ENCODE measurements at regions not wholly inside any gene's neighbourhood (a gene's known extent, or its start where the extent isn't known, plus 50 kb on each side); places are given as distances from the start of the nearest gene placed in this dataset.

DNA sequence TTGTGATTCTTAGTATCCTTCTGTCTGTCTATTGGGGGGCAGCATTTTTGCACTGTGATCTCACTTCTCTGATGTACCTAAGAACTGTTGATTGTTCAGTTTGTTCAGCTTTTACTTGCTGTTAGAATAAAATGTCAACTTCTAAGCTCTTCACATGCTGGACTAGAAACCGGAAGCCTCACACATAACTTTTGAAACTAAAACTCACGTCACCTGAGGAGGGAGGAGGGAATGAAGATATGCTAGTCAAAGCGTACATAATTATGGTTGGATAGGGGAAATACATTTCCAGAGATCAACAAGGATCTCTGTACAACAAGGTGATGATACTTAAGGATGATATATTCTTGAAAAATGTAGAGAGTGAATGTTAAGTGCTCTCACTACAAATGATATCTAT lies 609.7 kb downstream of the INHBA start:
- ATAC-seq (no peak), DNase-seq (no peak)
- no peaks in the 10 kb centered on the region for H3K36me3 Mint-ChIP-seq (ENCODE audit: insufficient read depth)
- peaks cover 16% of the 10 kb centered on the region for H3K9me3 Mint-ChIP-seq
- no peaks in the 10 kb centered on the region for H3K27me3 Mint-ChIP-seq (ENCODE audit: low read depth)
- no peaks in the 10 kb centered on the region for H3K4me1 Mint-ChIP-seq (ENCODE audit: low read depth)
- H3K4me3 Mint-ChIP-seq, result no peak overlapping the region

DNA sequence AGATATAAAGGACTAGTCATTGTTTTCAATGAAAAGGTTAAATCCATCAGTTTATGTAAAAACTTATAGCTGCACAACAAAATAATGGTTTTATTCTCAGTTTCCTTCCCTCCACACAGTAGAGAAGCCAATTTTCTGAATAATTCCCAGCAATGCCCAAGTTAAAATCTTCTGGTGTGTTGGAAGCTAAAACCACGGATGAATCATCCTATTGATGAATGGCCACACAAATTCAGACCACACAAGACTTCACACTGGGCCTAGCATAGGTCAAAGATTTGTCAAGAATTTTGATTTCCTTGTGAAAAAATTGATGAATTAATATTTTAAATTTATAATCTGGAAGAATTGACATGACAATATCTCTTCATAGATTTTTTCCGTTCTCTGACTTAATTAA lies 617.6 kb downstream of the INHBA start:
- no peak for DNase-seq

DNA sequence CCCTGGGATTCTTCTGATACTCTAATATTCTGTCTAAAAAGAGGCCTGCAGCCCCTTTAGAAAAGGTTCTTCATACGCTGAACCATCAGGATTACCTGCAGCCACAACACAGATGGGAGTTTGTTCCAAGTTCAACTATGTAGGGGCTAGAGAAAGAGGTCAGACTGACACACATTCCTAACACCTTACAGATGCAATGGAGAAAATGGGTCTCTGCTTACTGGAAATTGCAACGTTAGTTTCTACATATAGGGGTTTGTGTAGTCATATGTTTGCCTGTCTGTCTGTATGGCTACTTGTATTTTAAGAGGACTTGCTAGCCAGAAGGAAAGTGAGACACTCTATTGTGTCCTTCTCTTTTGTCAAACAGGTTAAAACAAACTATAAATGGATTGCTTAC lies 618.5 kb downstream of the INHBA start:
- DNase-seq (no peak), ATAC-seq (no peak)
- Mint-ChIP-seq H3K9me3 (peaks cover 1% of the 10 kb centered on the region), H3K4me3 (no peak overlapping the region), H3K27me3 (ENCODE audit: low read depth) (no peaks in the 10 kb centered on the region), H3K36me3 (ENCODE audit: insufficient read depth) (no peaks in the 10 kb centered on the region), H3K4me1 (ENCODE audit: low read depth) (no peaks in the 10 kb centered on the region)

More for the DNA sequence above, 617.6 kb downstream of the INHBA start:
- ATAC-seq, result no peak
- Mint-ChIP-seq H3K9me3 (peaks cover 9% of the 10 kb centered on the region), H3K36me3 (ENCODE audit: insufficient read depth) (no peaks in the 10 kb centered on the region), H3K4me3 (no peak overlapping the region), H3K4me1 (ENCODE audit: low read depth) (no peaks in the 10 kb centered on the region), H3K27me3 (ENCODE audit: low read depth) (no peaks in the 10 kb centered on the region)

- H3K36me3 Mint-ChIP-seq (ENCODE audit: insufficient read depth), result no peaks in the 10 kb centered on the region
- H3K4me3 Mint-ChIP-seq, result no peak overlapping the region
- peaks cover 3% of the 10 kb centered on the region for H3K9me3 Mint-ChIP-seq
- no peak for ATAC-seq
- no peaks in the 10 kb centered on the region for H3K27me3 Mint-ChIP-seq (ENCODE audit: low read depth)
- no peaks in the 10 kb centered on the region for H3K4me1 Mint-ChIP-seq (ENCODE audit: low read depth)
- DNase-seq, result no peak
Measured at GRCh38 chr7:41069635-41070034, 633.3 kb downstream of the INHBA start.

DNA sequence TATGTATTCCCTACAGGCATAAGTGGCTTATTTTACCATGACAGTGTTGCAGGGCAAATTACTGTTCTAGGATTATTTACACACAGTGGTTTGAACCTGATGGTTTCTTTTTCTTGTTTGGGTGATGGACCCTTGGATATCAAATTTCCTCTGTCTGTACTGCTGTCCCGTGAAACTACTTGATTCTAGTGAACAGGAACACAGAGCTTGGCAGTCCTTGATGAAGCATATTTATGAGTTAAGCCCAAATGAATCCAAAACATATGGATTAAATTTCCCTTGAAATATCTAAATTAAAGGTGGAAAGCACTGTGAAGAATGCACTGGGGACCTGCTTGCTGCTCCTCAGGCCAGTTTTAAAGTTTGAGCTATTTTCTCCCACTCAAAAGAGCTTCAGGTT lies 635.3 kb downstream of the INHBA start:
- DNase-seq (no peak), ATAC-seq (no peak)
- Mint-ChIP-seq H3K9me3 (peaks cover 3% of the 10 kb centered on the region), H3K36me3 (ENCODE audit: insufficient read depth) (no peaks in the 10 kb centered on the region), H3K27me3 (ENCODE audit: low read depth) (no peaks in the 10 kb centered on the region), H3K4me1 (ENCODE audit: low read depth) (no peaks in the 10 kb centered on the region), H3K4me3 (no peak overlapping the region)

DNA sequence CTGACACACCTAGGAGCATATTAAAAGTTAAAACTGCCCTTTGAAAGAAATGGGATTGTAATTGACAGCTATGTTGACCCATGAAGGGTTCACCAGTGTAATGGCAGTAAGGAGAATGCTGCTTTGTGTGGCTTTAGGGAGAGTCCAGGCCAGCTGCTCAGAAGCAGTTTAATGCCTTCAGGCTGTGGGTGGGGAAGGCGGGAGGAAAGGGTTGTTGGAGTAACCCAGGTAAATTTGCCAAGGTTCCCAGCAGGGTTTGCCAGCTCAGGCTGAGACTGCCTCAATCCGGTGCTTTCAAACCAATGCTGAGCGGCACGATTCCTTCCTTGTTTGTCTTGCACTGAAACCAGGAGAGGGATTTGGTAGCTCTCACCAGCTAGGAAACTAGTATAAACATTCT lies 637.2 kb downstream of the INHBA start:
- DNase-seq (no peak), ATAC-seq (no peak)
- Mint-ChIP-seq H3K27me3 (ENCODE audit: low read depth) (no peaks in the 10 kb centered on the region), H3K4me1 (ENCODE audit: low read depth) (no peaks in the 10 kb centered on the region), H3K4me3 (no peak overlapping the region), H3K36me3 (ENCODE audit: insufficient read depth) (no peaks in the 10 kb centered on the region), H3K9me3 (peaks cover 3% of the 10 kb centered on the region)

GRCh38 chr7:41063116-41063515 lies 639.8 kb downstream of the INHBA start:
- Mint-ChIP-seq H3K4me3 (no peak overlapping the region), H3K36me3 (ENCODE audit: insufficient read depth) (no peaks in the 10 kb centered on the region), H3K9me3 (peaks cover under 1% of the 10 kb centered on the region), H3K27me3 (ENCODE audit: low read depth) (no peaks in the 10 kb centered on the region), H3K4me1 (ENCODE audit: low read depth) (no peaks in the 10 kb centered on the region)
- ATAC-seq (no peak), DNase-seq (no peak)

- Mint-ChIP-seq H3K4me1 (ENCODE audit: low read depth) (no peaks in the 10 kb centered on the region), H3K4me3 (no peak overlapping the region), H3K36me3 (ENCODE audit: insufficient read depth) (no peaks in the 10 kb centered on the region), H3K9me3 (peaks cover 7% of the 10 kb centered on the region), H3K27me3 (ENCODE audit: low read depth) (no peaks in the 10 kb centered on the region)
- DNase-seq (no peak), ATAC-seq (no peak)
Measured at GRCh38 chr7:41060796-41061195, 642.1 kb downstream of the INHBA start.

- ATAC-seq (no peak), DNase-seq (no peak)
- Mint-ChIP-seq H3K4me3 (no peak overlapping the region), H3K9me3 (peaks cover 9% of the 10 kb centered on the region), H3K36me3 (ENCODE audit: insufficient read depth) (no peaks in the 10 kb centered on the region), H3K4me1 (ENCODE audit: low read depth) (no peaks in the 10 kb centered on the region), H3K27me3 (ENCODE audit: low read depth) (no peaks in the 10 kb centered on the region)
Measured at GRCh38 chr7:41059796-41060195, 643.1 kb downstream of the INHBA start.

DNA sequence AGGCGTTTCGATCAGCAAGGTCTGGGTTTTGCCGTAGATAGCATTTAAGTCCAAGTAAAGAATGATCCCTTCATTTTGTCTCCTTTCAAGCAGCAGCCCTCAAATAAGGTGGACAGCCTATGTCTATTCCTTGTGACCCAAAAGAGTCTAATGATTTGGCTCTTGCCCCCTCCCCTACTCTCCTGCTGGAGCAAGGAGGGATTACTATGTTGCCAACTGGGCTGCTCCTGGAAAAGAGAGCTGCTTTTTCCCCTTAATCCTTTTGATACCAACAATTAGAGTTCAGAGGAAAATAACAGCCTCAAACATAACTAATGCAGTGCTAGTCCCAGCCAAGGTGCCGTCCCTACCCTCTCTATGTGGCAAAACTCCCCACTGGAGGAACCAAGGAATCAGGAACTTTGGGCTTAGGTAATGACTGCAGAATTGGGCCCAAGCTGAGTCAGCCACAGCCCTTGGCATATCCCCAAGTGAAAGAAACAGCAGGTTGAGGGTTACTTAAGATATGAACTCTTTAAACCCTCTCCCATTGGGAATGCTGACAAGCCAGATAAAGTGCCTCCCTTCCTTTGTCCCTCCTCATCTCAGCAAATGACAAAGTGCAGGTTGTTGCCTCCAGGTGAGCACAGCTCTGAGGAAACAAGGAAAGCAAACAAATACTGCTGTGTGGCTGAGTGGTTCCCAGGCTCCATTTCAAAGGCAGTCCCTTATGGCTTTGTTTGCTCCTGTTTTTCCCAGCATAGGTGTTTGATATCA lies 643.7 kb downstream of the INHBA start:
- DNase-seq, result no peak
- H3K36me3 Mint-ChIP-seq (ENCODE audit: insufficient read depth), result no peaks in the 10 kb centered on the region
- no peak overlapping the region for H3K4me3 Mint-ChIP-seq
- ATAC-seq, result no peak
- H3K27me3 Mint-ChIP-seq (ENCODE audit: low read depth), result no peaks in the 10 kb centered on the region
- no peaks in the 10 kb centered on the region for H3K4me1 Mint-ChIP-seq (ENCODE audit: low read depth)
- H3K9me3 Mint-ChIP-seq, result peaks cover 9% of the 10 kb centered on the region

DNA sequence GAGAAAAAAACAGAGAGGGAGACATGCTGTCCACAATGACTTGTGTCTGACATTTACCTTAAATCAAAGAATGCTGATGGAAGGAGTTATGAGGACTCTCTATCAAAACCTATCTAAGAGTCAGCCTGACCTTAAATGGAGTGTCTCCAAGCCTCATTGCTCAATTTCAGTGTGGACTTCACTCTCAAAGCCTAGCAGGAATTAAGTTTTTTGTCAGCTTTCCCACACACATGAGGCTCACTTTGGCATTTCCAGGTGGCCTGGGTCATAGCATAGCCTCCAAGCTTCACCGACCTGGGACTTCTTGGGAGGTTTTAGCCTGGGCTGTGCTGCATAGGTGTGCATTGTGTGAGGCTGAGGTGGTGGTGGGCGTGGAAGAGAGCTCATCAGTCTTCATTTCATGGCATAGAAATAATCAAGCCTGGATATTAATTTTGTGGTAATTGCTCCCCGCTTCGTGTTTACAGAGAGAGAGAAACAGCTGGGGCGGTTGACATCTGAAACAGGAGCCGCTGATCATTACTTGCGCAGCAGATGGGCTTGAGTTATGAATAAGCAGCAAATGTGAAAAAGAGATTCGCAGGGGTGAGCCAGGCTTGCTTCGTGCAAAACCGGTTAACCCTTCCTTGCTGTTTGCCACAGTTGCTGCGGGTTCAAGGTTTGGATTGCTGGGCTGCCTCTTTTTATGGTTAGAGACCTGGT lies 647.8 kb downstream of the INHBA start:
- no peaks in the 10 kb centered on the region for H3K4me1 Mint-ChIP-seq (ENCODE audit: low read depth)
- DNase-seq (no peak), ATAC-seq (no peak)
- H3K4me3 Mint-ChIP-seq, result no peak overlapping the region
- peaks cover 9% of the 10 kb centered on the region for H3K9me3 Mint-ChIP-seq
- no peaks in the 10 kb centered on the region for H3K36me3 Mint-ChIP-seq (ENCODE audit: insufficient read depth)
- H3K27me3 Mint-ChIP-seq (ENCODE audit: low read depth), result no peaks in the 10 kb centered on the region

GRCh38 chr7:41053820-41054219 lies 649.1 kb downstream of the INHBA start:
- ATAC-seq, result no peak
- Mint-ChIP-seq H3K36me3 (ENCODE audit: insufficient read depth) (no peaks in the 10 kb centered on the region), H3K9me3 (peaks cover 9% of the 10 kb centered on the region), H3K27me3 (ENCODE audit: low read depth) (no peaks in the 10 kb centered on the region), H3K4me3 (no peak overlapping the region), H3K4me1 (ENCODE audit: low read depth) (no peaks in the 10 kb centered on the region)
- DNase-seq, result no peak

- H3K36me3 Mint-ChIP-seq (ENCODE audit: insufficient read depth), result no peaks in the 10 kb centered on the region
- DNase-seq, result no peak
- H3K4me1 Mint-ChIP-seq (ENCODE audit: low read depth), result no peaks in the 10 kb centered on the region
- H3K9me3 Mint-ChIP-seq, result peaks cover 5% of the 10 kb centered on the region
- H3K4me3 Mint-ChIP-seq, result no peak overlapping the region
- no peak for ATAC-seq
- H3K27me3 Mint-ChIP-seq (ENCODE audit: low read depth), result no peaks in the 10 kb centered on the region
Measured at GRCh38 chr7:41052736-41053135, 650.2 kb downstream of the INHBA start.

DNA sequence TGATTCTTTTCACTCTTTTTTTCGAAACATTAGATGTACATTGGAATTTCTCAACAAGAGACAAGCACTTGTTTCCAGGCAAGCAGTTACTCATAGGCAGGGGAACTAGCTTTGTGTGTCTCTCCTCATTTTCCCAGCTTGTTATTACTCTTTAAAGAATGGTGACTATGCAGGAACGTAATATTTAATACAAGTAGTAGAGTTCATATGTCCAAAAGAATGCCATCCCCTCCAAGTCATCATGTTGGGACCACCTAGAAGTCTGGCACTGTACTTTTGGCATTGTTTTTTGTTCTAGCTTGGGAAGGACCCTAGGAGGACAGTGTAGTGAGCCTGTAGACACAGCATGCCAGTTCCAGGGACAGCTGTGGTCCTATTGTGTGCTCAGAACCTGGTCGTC lies 650.7 kb downstream of the INHBA start:
- Mint-ChIP-seq H3K4me3 (no peak overlapping the region), H3K27me3 (ENCODE audit: low read depth) (no peaks in the 10 kb centered on the region)

DNA sequence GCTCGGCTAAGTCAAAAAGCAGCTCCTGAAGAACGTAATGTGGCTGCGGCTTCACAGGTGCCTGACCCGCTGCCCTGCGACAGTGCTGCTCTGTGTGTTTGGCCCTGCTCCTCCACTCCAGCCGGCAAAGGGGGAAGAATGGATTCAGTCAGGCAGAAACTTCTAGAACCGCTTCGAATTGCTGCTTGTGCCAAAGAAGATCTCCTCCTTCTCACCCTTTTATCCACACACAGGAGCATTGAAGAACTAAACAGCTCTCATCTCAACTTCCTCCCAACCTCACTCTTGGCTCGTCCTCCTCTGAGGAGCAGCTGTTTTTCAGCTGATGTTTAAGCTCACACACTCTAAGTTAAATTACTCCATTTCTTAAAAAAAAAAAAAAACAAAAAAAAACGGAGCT lies 651.4 kb downstream of the INHBA start:
- Mint-ChIP-seq H3K4me3 (no peak overlapping the region), H3K36me3 (ENCODE audit: insufficient read depth) (no peaks in the 10 kb centered on the region), H3K27me3 (ENCODE audit: low read depth) (no peaks in the 10 kb centered on the region), H3K4me1 (ENCODE audit: low read depth) (no peaks in the 10 kb centered on the region), H3K9me3 (peaks cover 2% of the 10 kb centered on the region)
- DNase-seq, result no peak
- no peak for ATAC-seq

More for the DNA sequence above, 650.7 kb downstream of the INHBA start:
- Mint-ChIP-seq H3K9me3 (peaks cover 2% of the 10 kb centered on the region), H3K36me3 (ENCODE audit: insufficient read depth) (no peaks in the 10 kb centered on the region), H3K4me1 (ENCODE audit: low read depth) (no peaks in the 10 kb centered on the region)
- DNase-seq (no peak), ATAC-seq (no peak)

Measured in activated T-cell treated with anti-CD3 and anti-CD28 coated beads, Interleukin-2, amount 50 U/mL, for 4 hours (primary cell).